ENCODE measurements at regions not wholly inside any gene's neighbourhood (a gene's known extent, or its start where the extent isn't known, plus 50 kb on each side); places are given as distances from the start of the nearest gene placed in this dataset.

DNA sequence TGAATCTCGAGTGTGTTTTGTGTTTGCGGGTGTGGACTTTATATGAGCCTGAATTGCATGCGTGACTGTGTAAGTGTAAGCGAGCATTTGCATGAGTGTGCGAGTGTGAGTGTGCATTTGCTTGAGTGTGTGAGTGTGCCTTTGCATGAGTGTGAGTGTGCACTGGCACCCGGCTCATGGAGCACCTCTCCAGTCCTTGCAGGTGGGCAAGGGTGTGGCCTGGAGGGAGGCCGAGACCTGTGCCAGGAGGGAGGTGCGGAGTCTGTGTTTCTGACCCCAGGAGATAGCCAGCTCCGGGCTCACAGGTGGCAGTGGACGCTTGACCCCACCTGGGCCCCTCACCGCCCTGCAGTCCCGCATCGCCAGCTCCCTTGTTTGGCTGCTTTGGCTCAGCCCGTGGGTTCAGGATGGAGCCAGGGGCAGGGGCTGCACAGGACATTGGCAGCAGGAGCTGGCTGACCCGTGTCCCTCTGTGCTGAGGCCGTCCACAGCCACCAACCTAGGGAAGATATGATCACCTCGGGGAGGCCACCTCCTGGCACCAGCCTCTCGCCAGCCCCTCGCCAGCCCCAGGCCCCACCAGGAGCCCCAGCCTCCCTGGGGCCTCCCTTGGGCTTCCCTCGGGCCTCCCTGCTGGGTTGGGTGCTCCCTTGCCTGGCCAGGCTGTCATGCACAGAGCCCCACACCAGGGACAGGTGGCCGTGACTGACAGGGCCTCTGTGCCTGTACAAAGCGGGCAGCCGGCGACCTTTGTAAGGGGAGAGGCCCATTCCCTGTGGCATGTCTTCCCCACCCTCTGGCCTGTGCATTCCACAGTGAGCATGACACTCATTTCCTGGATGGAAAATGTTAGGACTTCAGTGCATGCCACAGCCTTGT lies 81.6 kb downstream of the PTGR3 start:
- no peak for DNase-seq (ENCODE audit: low spot score in 2 of 2)
- Histone ChIP-seq H3K27ac (no peak overlapping the region), H3K27me3 (no peaks in the 10 kb centered on the region), H3K4me1 (no peaks in the 10 kb centered on the region), H3K9me3 (no peaks in the 10 kb centered on the region), H3K4me3 (no peak overlapping the region), H3K36me3 (no peaks in the 10 kb centered on the region)
- intact Hi-C loops (cut with DNase I; ENCODE audit: low total_unique reads) = no loop called here
- TF ChIP-seq POLR2AphosphoS5 (IDR thresholded peaks at IDR 0.05) (no peak), POLR2A (IDR thresholded peaks at IDR 0.05) (no peak)
- TF ChIP-seq, protein P1, sequence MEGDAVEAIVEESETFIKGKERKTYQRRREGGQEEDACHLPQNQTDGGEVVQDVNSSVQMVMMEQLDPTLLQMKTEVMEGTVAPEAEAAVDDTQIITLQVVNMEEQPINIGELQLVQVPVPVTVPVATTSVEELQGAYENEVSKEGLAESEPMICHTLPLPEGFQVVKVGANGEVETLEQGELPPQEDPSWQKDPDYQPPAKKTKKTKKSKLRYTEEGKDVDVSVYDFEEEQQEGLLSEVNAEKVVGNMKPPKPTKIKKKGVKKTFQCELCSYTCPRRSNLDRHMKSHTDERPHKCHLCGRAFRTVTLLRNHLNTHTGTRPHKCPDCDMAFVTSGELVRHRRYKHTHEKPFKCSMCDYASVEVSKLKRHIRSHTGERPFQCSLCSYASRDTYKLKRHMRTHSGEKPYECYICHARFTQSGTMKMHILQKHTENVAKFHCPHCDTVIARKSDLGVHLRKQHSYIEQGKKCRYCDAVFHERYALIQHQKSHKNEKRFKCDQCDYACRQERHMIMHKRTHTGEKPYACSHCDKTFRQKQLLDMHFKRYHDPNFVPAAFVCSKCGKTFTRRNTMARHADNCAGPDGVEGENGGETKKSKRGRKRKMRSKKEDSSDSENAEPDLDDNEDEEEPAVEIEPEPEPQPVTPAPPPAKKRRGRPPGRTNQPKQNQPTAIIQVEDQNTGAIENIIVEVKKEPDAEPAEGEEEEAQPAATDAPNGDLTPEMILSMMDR (IDR thresholded peaks at IDR 0.05) = no peak

DNA sequence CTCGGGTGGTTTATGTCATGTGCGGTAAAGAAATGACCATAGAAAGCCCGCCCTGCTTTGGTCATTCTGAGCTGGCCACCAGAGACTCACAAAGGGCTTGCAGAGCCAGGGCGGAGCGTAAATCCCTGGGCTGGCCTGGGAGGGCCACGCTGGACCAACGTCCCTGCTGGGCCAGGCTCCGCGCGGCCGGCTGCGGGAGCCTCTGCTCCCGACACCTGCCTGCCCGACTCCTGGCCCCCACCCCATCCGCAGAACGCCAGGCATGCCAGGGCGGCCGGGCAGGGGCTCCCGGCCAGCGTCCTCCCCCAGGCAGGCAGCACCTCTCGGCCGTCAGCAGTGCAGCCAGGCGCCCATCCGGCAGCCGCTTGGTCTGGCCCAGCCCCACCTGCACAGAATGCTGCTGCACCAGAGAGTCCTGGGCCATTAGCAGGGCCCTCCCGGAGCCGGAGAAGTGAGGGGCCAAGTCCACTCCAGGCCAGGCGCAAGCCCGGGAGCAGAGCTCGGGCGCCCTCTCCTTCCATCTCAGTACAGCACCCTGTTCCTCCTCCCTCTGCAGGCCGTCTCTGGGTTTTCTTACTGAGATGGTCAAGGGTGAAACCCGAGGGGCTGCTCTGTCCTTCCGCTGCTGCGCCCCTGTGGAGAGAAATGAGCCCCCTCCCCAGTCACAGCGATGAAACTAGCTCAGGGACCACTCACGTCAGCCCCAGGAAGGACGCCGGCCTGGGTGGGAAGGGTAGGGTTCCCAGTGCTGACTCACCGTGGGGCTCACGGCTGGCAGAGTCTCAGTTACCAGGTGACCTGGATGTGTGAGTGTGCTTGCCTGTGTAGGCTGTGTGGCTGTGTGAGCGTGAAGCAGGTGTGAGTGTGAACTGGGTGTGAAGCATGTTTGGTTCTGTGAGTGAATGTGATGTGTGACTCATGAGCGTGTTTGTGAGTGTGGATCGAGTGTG lies 83.3 kb downstream of the PTGR3 start:
- peak in 1 of 2 donors; percentile 16 for DNase-seq (ENCODE audit: low spot score in 2 of 2)
- intact Hi-C loops (cut with DNase I; ENCODE audit: low total_unique reads) = no loop called here
- Histone ChIP-seq H3K27ac (no peak overlapping the region), H3K27me3 (no peaks in the 10 kb centered on the region), H3K9me3 (no peaks in the 10 kb centered on the region), H3K36me3 (no peaks in the 10 kb centered on the region), H3K4me1 (no peaks in the 10 kb centered on the region), H3K4me3 (peak overlapping the region in 1 of 3 donors; percentile 40)
- TF ChIP-seq, protein P1 (IDR thresholded peaks at IDR 0.05) = no peak
- TF ChIP-seq POLR2AphosphoS5 (IDR thresholded peaks at IDR 0.05) = no peak
- TF ChIP-seq POLR2A (IDR thresholded peaks at IDR 0.05) = no peak

GRCh38 chr18:75124991-75125381 lies 84.0 kb downstream of the PTGR3 start:
- no peaks in the 10 kb centered on the region for H3K9me3 ChIP-seq
- H3K36me3 ChIP-seq = no peaks in the 10 kb centered on the region
- intact Hi-C loops (cut with DNase I; ENCODE audit: low total_unique reads) = no loop called here
- H3K4me3 ChIP-seq = peak overlapping the region in 1 of 3 donors; percentile 40
- H3K4me1 ChIP-seq = no peaks in the 10 kb centered on the region
- H3K27me3 ChIP-seq = no peaks in the 10 kb centered on the region
- no peak for TF ChIP-seq POLR2A (IDR thresholded peaks at IDR 0.05)
- no peak for TF ChIP-seq POLR2AphosphoS5 (IDR thresholded peaks at IDR 0.05)
- TF ChIP-seq, protein P1 (IDR thresholded peaks at IDR 0.05) = no peak
- no peak for DNase-seq (ENCODE audit: low spot score in 2 of 2)
- no peak overlapping the region for H3K27ac ChIP-seq

DNA sequence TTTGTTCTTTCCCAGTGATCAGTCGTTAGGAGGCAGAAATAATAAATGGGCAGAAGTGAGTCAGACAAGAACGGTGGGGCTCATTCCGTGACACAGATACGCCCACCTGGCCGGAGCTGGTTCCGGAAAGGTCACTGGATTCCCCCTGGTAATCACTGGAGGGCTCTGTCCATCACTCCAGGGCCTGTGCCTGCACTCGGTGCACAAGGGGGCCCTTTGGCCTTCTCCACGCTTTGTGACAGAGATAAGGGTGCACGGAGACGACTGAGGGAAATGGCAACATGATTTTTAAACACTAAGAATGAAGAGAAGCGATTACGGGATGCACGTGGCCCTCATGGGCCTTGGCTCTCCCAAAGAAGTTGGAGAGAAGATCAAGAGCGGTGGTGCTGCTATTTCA lies 84.4 kb downstream of the PTGR3 start:
- Histone ChIP-seq H3K36me3 (no peaks in the 10 kb centered on the region), H3K27ac (no peak overlapping the region), H3K4me1 (no peaks in the 10 kb centered on the region), H3K4me3 (no peak overlapping the region), H3K9me3 (no peaks in the 10 kb centered on the region), H3K27me3 (no peaks in the 10 kb centered on the region)
- TF ChIP-seq, protein P1 (IDR thresholded peaks at IDR 0.05) = no peak
- TF ChIP-seq POLR2AphosphoS5 (IDR thresholded peaks at IDR 0.05) = no peak
- no peak for TF ChIP-seq POLR2A (IDR thresholded peaks at IDR 0.05)
- intact Hi-C loops (cut with DNase I; ENCODE audit: low total_unique reads) = no loop called here
- no peak for DNase-seq (ENCODE audit: low spot score in 2 of 2)
